ENCODE measurements at regions not wholly inside any gene's neighbourhood (a gene's known extent, or its start where the extent isn't known, plus 50 kb on each side); places are given as distances from the start of the nearest gene placed in this dataset.
"Not testable (repeated sequence)": the region's sequence is repeated elsewhere in the genome, so short reads cannot be mapped to it uniquely, and the experiment has no call there.

- Histone ChIP-seq H4K20me1 (no peaks in the 10 kb centered on the region), H3K4me2 (no peak overlapping the region), H3K4me3 (no peak overlapping the region), H3K9me3 (replicated peaks in 1 of 11) (no peaks in the 10 kb centered on the region), H3K27ac (no peak overlapping the region), H3K9ac (no peak overlapping the region), H3K4me1 (no peaks in the 10 kb centered on the region), H3K36me3 (no peaks in the 10 kb centered on the region), H3K27me3 (no peaks in the 10 kb centered on the region)
- TF ChIP-seq Cebpa-rat (IDR thresholded peaks at IDR 0.05): no peak
Observed at GRCh38 chr5:13214182-13214581, 730.3 kb downstream of the DNAH5 start.

- no peaks in the 10 kb centered on the region for H3K36me3 ChIP-seq
Observed at GRCh38 chr5:13212886-13213285, 731.6 kb downstream of the DNAH5 start.

DNA sequence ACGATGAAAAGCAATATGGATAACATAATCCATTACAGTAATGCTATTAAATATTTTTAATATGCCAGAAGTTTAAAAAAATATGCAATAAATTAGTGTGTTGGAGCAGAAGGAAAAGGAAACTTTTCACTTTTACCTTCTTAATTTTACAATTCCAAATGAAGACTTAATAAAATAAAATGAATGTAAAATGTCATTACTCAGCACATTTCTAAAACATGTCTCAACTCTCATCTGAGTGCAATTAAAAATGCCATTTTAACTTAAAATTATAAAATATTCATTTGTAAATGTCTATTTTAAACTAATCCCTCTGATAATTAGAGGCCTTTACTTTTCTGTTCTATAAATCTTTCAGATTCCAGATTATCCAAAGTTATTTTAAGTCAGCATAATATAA lies 733.4 kb downstream of the DNAH5 start:
- TF ChIP-seq Cebpa-rat (IDR thresholded peaks at IDR 0.05): no peak
- Histone ChIP-seq H3K4me3 (no peak overlapping the region), H3K27ac (no peak overlapping the region), H3K36me3 (no peaks in the 10 kb centered on the region), H4K20me1 (no peaks in the 10 kb centered on the region), H3K27me3 (no peaks in the 10 kb centered on the region), H3K4me1 (no peaks in the 10 kb centered on the region), H3K9ac (no peak overlapping the region), H3K9me3 (replicated peaks in 1 of 11) (no peaks in the 10 kb centered on the region), H3K4me2 (no peak overlapping the region)

More at GRCh38 chr5:13212886-13213285, 731.6 kb downstream of the DNAH5 start:
- H3K27me3 ChIP-seq: no peaks in the 10 kb centered on the region
- no peak for TF ChIP-seq Cebpa-rat (IDR thresholded peaks at IDR 0.05)
- no peak overlapping the region for H3K4me3 ChIP-seq
- H3K4me1 ChIP-seq: no peaks in the 10 kb centered on the region
- no peaks in the 10 kb centered on the region for H4K20me1 ChIP-seq
- no peak overlapping the region for H3K4me2 ChIP-seq
- no peak overlapping the region for H3K27ac ChIP-seq
- H3K9me3 ChIP-seq (replicated peaks in 1 of 11): no peaks in the 10 kb centered on the region
- H3K9ac ChIP-seq: no peak overlapping the region

GRCh38 chr5:13207112-13207511 lies 737.4 kb downstream of the DNAH5 start:
- Histone ChIP-seq H3K9ac (no peak overlapping the region), H3K4me2 (no peak overlapping the region), H3K4me3 (no peak overlapping the region), H3K9me3 (replicated peaks in 1 of 11) (peaks cover 0 to 7% (median 0%) of the 10 kb centered on the region in 11 experiments; a peak in 2 of 22 replicates), H3K27me3 (no peaks in the 10 kb centered on the region), H3K4me1 (no peaks in the 10 kb centered on the region), H3K36me3 (no peaks in the 10 kb centered on the region), H4K20me1 (no peaks in the 10 kb centered on the region), H3K27ac (no peak overlapping the region)
- no peak for TF ChIP-seq Cebpa-rat (IDR thresholded peaks at IDR 0.05)

- Histone ChIP-seq H4K20me1 (no peaks in the 10 kb centered on the region), H3K27me3 (no peaks in the 10 kb centered on the region), H3K4me3 (no peak overlapping the region), H3K27ac (no peak overlapping the region), H3K4me2 (no peak overlapping the region), H3K9ac (no peak overlapping the region), H3K36me3 (no peaks in the 10 kb centered on the region), H3K9me3 (replicated peaks in 1 of 11) (peaks cover 0 to 13% (median 0%) of the 10 kb centered on the region in 11 experiments; a peak in 3 of 22 replicates), H3K4me1 (no peaks in the 10 kb centered on the region)
- no peak for TF ChIP-seq Cebpa-rat (IDR thresholded peaks at IDR 0.05)
Observed at GRCh38 chr5:13201022-13201421, 743.5 kb downstream of the DNAH5 start.

- not testable (repeated sequence) for H3K4me1 ChIP-seq, H3K4me3 ChIP-seq, H3K27ac ChIP-seq, H3K36me3 ChIP-seq, H4K20me1 ChIP-seq, H3K27me3 ChIP-seq, H3K9ac ChIP-seq, H3K4me2 ChIP-seq
- H3K9me3 ChIP-seq (replicated peaks in 1 of 11): peaks cover 0 to 13% (median 0%) of the 10 kb centered on the region in 11 experiments; a peak in 3 of 22 replicates
Observed at GRCh38 chr5:13198226-13198625, 746.3 kb downstream of the DNAH5 start.

DNA sequence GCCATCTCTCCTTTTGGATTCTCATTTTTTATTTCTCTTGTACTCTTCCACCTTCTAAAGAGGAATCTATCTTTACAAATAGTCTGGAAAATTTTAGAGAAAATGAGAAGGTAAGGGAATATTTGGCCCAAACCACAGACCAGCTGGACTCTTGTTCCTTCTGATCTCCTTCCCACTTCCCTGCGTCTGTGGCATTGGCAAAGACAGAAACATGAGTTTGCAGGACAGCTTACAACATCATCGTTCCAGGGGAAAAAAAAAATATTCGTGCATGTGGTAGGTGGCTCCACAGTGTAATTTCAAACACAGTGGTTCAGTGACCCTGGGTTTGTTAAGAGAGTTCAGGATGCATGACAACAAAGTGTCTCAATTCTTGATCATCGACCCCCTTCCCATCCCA lies 755.0 kb downstream of the DNAH5 start:
- Histone ChIP-seq H3K4me2 (peak overlapping the region in 3 of 11 experiments; percentile 39 to 68 (median 43); a peak in 6 of 22 replicates), H3K27me3 (no peaks in the 10 kb centered on the region), H4K20me1 (no peaks in the 10 kb centered on the region), H3K4me1 (peaks cover 0 to 52% (median 5%) of the 10 kb centered on the region in 10 experiments; a peak in 9 of 20 replicates), H3K27ac (no peak overlapping the region), H3K4me3 (no peak overlapping the region), H3K9me3 (replicated peaks in 1 of 11) (no peaks in the 10 kb centered on the region), H3K9ac (no peak overlapping the region), H3K36me3 (no peaks in the 10 kb centered on the region)
- no peak for TF ChIP-seq Cebpa-rat (IDR thresholded peaks at IDR 0.05)

GRCh38 chr5:13188371-13188770 lies 756.1 kb downstream of the DNAH5 start:
- H4K20me1 ChIP-seq: no peaks in the 10 kb centered on the region
- no peaks in the 10 kb centered on the region for H3K36me3 ChIP-seq
- no peak for TF ChIP-seq Cebpa-rat (IDR thresholded peaks at IDR 0.05)

DNA sequence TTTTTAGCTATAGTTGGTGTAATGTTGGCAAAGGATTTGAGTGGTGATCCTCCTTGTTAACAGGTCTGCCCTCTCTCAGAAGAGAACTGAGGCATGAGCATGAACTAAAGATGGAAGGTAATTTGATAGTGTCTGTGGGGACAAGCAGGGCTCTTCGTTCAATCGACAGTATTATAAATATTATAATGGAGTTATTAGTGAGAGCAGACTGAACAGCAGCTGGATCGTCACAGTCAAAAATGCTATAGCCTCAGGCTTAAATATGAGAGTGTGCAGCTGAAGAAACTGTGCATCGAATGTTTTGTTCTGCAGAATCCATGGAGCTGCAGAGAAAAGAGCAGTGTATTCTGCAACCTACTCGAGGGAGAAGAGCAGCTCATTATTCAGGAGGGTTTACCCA lies 757.3 kb downstream of the DNAH5 start:
- Histone ChIP-seq H3K4me1 (peaks cover 0 to 52% (median 5%) of the 10 kb centered on the region in 10 experiments; a peak in 9 of 20 replicates), H3K9ac (no peak overlapping the region), H3K4me3 (no peak overlapping the region), H4K20me1 (no peaks in the 10 kb centered on the region), H3K9me3 (replicated peaks in 1 of 11) (no peaks in the 10 kb centered on the region), H3K36me3 (no peaks in the 10 kb centered on the region), H3K27ac (no peak overlapping the region), H3K4me2 (peak overlapping the region in 3 of 11 experiments; percentile 54 to 70 (median 66); a peak in 4 of 22 replicates), H3K27me3 (no peaks in the 10 kb centered on the region)
- TF ChIP-seq Cebpa-rat (IDR thresholded peaks at IDR 0.05): no peak

More at GRCh38 chr5:13188371-13188770, 756.1 kb downstream of the DNAH5 start:
- H3K9ac ChIP-seq: no peak overlapping the region
- peak overlapping the region in 4 of 11 experiments; percentile 4 to 68 (median 41); a peak in 7 of 22 replicates for H3K4me2 ChIP-seq
- H3K27ac ChIP-seq: no peak overlapping the region
- H3K4me3 ChIP-seq: no peak overlapping the region
- H3K27me3 ChIP-seq: no peaks in the 10 kb centered on the region
- peaks cover 0 to 52% (median 5%) of the 10 kb centered on the region in 10 experiments; a peak in 9 of 20 replicates for H3K4me1 ChIP-seq
- H3K9me3 ChIP-seq (replicated peaks in 1 of 11): no peaks in the 10 kb centered on the region

DNA sequence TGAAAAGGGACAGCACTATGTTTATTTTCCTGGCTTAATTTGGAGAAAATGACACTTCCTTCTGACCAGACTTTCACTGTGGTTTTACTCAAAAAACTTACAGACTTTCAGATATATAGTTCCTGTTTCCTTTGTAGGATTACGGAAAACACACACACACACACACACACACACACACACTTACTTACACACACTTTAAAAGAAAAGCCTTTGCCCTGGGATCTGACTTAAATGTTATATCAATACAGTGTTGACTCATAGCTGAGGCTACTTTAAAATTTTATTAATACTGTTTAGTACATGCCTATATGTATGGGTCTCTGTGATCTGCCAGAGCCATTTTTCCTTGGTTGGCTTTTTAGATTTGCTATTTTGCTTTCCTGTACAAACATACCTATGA lies 758.3 kb downstream of the DNAH5 start:
- Histone ChIP-seq H3K4me1 (peaks cover 0 to 52% (median 5%) of the 10 kb centered on the region in 10 experiments; a peak in 9 of 20 replicates), H3K27ac (peak overlapping the region in 2 of 11 experiments; percentile 26 to 45; a peak in 3 of 22 replicates), H3K4me3 (peak overlapping the region in 2 of 10 experiments; percentile 18 to 35; a peak in 2 of 20 replicates), H3K4me2 (peak overlapping the region in 8 of 11 experiments; percentile 1 to 70 (median 40); a peak in 10 of 22 replicates), H4K20me1 (no peaks in the 10 kb centered on the region), H3K9ac (peak overlapping the region in 1 of 11 experiments; percentile 31; a peak in 1 of 22 replicates), H3K36me3 (no peaks in the 10 kb centered on the region), H3K27me3 (no peaks in the 10 kb centered on the region), H3K9me3 (replicated peaks in 1 of 11) (no peaks in the 10 kb centered on the region)
- no peak for TF ChIP-seq Cebpa-rat (IDR thresholded peaks at IDR 0.05)
